PC-3 (cell line): ENCODE measurements at regions not wholly inside any gene's neighbourhood (a gene's known extent, or its start where the extent isn't known, plus 50 kb on each side); places are given as distances from the start of the nearest gene placed in this dataset.

Experiments used
- CTCF ChIP-seq: fragments of 300-600 bp; sonication (generic); conservative IDR thresholded peaks from 2 replicates; pipeline ENCODE4 v1.5.1; 2017; ENCODE audit warnings: antibody characterized with exemption, low read depth, mild to moderate bottlenecking, low read length
- EZH2 ChIP-seq: fragments of 300-600 bp; sonication (generic); IDR thresholded peaks from one replicate; pipeline ENCODE4 v1.6.1; 2017; ENCODE audit warnings: antibody characterized with exemption, mild to moderate bottlenecking, low read length; ENCODE audit not compliant: unreplicated experiment
- EZH2phosphoT487 ChIP-seq: fragments of 300-600 bp; sonication (generic); IDR thresholded peaks from 2 replicates; pipeline ENCODE4 v1.6.1; 2018; ENCODE audit warnings: mild to moderate bottlenecking, antibody characterized with exemption, low read length, borderline replicate concordance

DNA sequence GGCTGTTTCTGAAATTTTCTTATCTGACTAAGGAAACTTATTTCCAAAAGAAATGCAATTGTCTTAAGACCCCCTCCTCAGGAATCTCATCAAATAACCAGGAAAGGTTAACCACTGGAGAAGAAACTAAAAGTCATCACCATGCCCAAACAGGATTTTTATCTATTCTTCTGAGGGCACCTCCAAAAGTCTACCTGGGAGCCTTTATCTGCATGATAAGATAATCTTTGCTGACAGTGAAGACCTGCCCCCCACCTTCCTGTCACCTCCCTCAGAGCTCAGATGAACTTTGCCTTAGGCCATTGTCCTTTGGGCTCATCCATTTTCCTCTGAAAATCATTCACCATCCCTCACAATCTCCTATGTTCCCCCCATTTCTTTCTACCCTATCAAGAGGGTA lies 137.3 kb upstream of the SMAD3 start:
- no peak for TF ChIP-seq CTCF
- TF ChIP-seq EZH2 = no peak
- TF ChIP-seq EZH2phosphoT487 = no peak
